B cell (primary cell): ENCODE measurements at regions not wholly inside any gene's neighbourhood (a gene's known extent, or its start where the extent isn't known, plus 50 kb on each side); places are given as distances from the start of the nearest gene placed in this dataset.

ENCODE experiments used
- ATAC-seq: fragments of 200-7000 bp; cut with Tn5 transposase; one replicate; pipeline ENCODE4 v1.10.0; 2021; ENCODE audit warnings: low read depth, mild to moderate bottlenecking, moderate number of reproducible peaks, moderate library complexity
- CTCF ChIA-PET: fragments of 350-600 bp; sonication (Branson Sonifier 250); formaldehyde crosslinking; loops from one replicate; lab custom pipeline; 2021; ENCODE audit warnings: antibody characterized with exemption, inconsistent platforms; lab: Charles Lee
- POLR2A ChIA-PET: fragments of 350-600 bp; sonication (Branson Sonifier 250); formaldehyde crosslinking; loops from one replicate; lab custom pipeline; 2021; ENCODE audit warnings: antibody characterized with exemption; lab: Charles Lee
- DNase-seq: peaks from one replicate; pipeline ENCODE4 v3.0.0; 2013
- H2AFZ ChIP-seq: 2 replicates; pipeline ENCODE4 v1.6.1; 2012; ENCODE audit warnings: mild to moderate bottlenecking, low read depth, low read length; ENCODE audit not compliant: insufficient read depth, poor library complexity, severe bottlenecking
- H3K27ac ChIP-seq, 2 donors: 1 replicate in 1 of 2; 2 replicates in 1 of 2; pipeline ENCODE4 v1.5.1; 2012 to 2013; ENCODE audit warnings: low read length in 2 of 2, mild to moderate bottlenecking in 2 of 2, moderate library complexity in 1 of 2
- H3K27me3 ChIP-seq, 4 experiments: fragments of 200-600 bp in 1 of 4; sonication (generic) in 1 of 4; replicated peaks in 1 of 4; 1 replicate in 2 of 4; 2 replicates in 2 of 4; pipeline versions ENCODE4 v1.6.1 to v1.7.0; 2013 to 2016; ENCODE audit warnings: low read length in 3 of 4, mild to moderate bottlenecking in 2 of 4, mixed read lengths in 1 of 4, moderate library complexity in 1 of 4; ENCODE audit not compliant: insufficient read depth in 4 of 4, control insufficient read depth in 3 of 4; ENCODE audit errors: control extremely low read depth in 1 of 4
- H3K36me3 ChIP-seq, 2 experiments: replicated peaks in 1 of 2; 1 replicate in 1 of 2; 2 replicates in 1 of 2; pipeline versions ENCODE4 v1.6.1 to v1.7.1; 2013; ENCODE audit warnings: low read length in 1 of 2; ENCODE audit not compliant: insufficient read depth in 2 of 2, control insufficient read depth in 1 of 2; ENCODE audit errors: control extremely low read depth in 1 of 2, extremely low read depth in 1 of 2
- H3K4me1 ChIP-seq, 2 donors: fragments of 200-600 bp in 1 of 2; sonication (generic) in 1 of 2; 1 replicate in 1 of 2; 2 replicates in 1 of 2; pipeline versions ENCODE4 v1.5.1 to v1.6.1; 2013 to 2017; ENCODE audit warnings: low read length in 2 of 2; ENCODE audit not compliant: control insufficient read depth in 2 of 2, insufficient read depth in 2 of 2
- H3K4me2 ChIP-seq: replicated peaks from 2 replicates; pipeline ENCODE3; 2012; ENCODE audit warnings: mild to moderate bottlenecking, low read depth, low read length; ENCODE audit not compliant: poor library complexity, severe bottlenecking
- H3K4me3 ChIP-seq, 5 experiments: fragments of 200-600 bp in 1 of 5; sonication (generic) in 1 of 5; 1 replicate in 3 of 5; 2 replicates in 2 of 5; pipeline versions ENCODE4 v1.5.1 to v1.7.0; 2011 to 2016; ENCODE audit warnings: low read length in 4 of 5, mild to moderate bottlenecking in 4 of 5, low read depth in 2 of 5, control low read depth in 1 of 5, moderate library complexity in 1 of 5; ENCODE audit not compliant: insufficient read depth in 1 of 5; ENCODE audit errors: control extremely low read depth in 1 of 5, extremely low read depth in 1 of 5
- H3K79me2 ChIP-seq: fragments of 200-600 bp; sonication (generic); one replicate; pipeline ENCODE4 v1.6.0; 2016; ENCODE audit warnings: low read length; ENCODE audit not compliant: control insufficient read depth, insufficient read depth
- H3K9ac ChIP-seq: fragments of 200-600 bp; sonication (generic); 2 replicates; pipeline ENCODE4 v1.6.1; 2017; ENCODE audit warnings: mild to moderate bottlenecking, low read length, moderate library complexity
- H3K9me3 ChIP-seq, 3 donors: one replicate each; pipeline versions ENCODE4 v1.6.1 to v1.7.1; 2013; ENCODE audit warnings: low read length in 2 of 3; ENCODE audit not compliant: control insufficient read depth in 2 of 3, insufficient read depth in 1 of 3; ENCODE audit errors: control extremely low read depth in 1 of 3
- H4K20me1 ChIP-seq: 2 replicates; pipeline ENCODE4 v1.6.0; 2012; ENCODE audit warnings: mild to moderate bottlenecking, low read length; ENCODE audit not compliant: insufficient read depth, control insufficient read depth, poor library complexity, severe bottlenecking
- H3K27ac Mint-ChIP-seq: one replicate; pipeline ENCODE4 v1.8.0; 2021; ENCODE audit warnings: mixed read lengths
- H3K27me3 Mint-ChIP-seq: one replicate; pipeline ENCODE4 v1.8.0; 2021; ENCODE audit warnings: mixed read lengths
- H3K4me1 Mint-ChIP-seq: one replicate; pipeline ENCODE4 v1.8.0; 2021; ENCODE audit warnings: mixed read lengths
- H3K4me3 Mint-ChIP-seq: one replicate; pipeline ENCODE4 v1.8.0; 2021; ENCODE audit warnings: mixed read lengths
- H3K9me3 Mint-ChIP-seq: one replicate; pipeline ENCODE4 v1.8.0; 2022; ENCODE audit warnings: mixed read lengths; ENCODE audit not compliant: insufficient read depth
- EZH2 ChIP-seq: IDR thresholded peaks from 2 replicates; pipeline ENCODE4 v1.6.1; 2012; ENCODE audit warnings: borderline replicate concordance, low read depth, mild to moderate bottlenecking, moderate library complexity, low read length; ENCODE audit not compliant: insufficient read depth, poor library complexity, severe bottlenecking
- WGBS: methylation state at CpG from one replicate; pipeline ENCODE4 v1.1.5; 2013; ENCODE audit warnings: missing lambda C conversion rate; ENCODE audit not compliant: insufficient coverage; 5-methylcytosine and 5-hydroxymethylcytosine counted together
- intact Hi-C: fragments of 100-400 bp; cut with micrococcal nuclease; formaldehyde crosslinking; loops from one replicate; pipeline ENCODE4 v1.10.0; 2022
- TF ChIP-seq, protein P1 (sequence below): fragments of 200-600 bp; IDR thresholded peaks from one replicate; pipeline ENCODE4 v1.8.0; 2022; ENCODE audit warnings: antibody characterized with exemption, mild to moderate bottlenecking

DNA sequence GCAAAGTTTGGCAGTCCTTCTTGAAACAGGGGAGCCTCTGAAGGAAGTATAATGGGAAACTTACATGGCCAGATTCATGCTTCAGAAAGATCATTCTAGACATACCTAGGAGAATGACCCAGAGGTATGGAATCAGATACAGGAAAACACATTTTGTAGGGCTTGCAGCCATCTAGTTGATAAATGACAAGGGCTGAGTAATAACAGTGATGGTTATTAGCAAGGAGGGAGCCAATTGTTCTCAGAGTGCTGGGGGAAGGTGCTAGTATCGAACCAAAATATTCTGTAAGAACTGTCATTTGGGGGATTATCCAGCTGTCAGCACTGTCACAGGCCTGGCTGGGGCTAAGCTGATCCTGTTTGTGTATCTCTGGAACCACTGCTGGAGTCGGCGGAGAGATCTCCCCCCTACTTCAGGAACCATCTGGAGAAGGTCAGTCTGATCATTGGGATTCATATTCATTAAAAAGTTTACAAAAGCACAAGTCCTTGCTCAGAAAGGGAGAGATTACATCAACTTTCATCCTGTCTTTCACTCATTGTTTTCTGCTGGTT is 113.8 kb upstream of the THSD7B start:
- Histone ChIP-seq H3K27ac (no peak overlapping the region), H3K9ac (no peak overlapping the region), H3K79me2 (no peaks in the 10 kb centered on the region), H3K4me2 (no peak overlapping the region), H3K27me3 (no peaks in the 10 kb centered on the region), H3K4me3 (no peak overlapping the region), H3K4me1 (no peaks in the 10 kb centered on the region), H2AFZ (no peak overlapping the region), H3K36me3 (no peaks in the 10 kb centered on the region), H4K20me1 (no peaks in the 10 kb centered on the region), H3K9me3 (no peaks in the 10 kb centered on the region)
- H3K4me1 Mint-ChIP-seq = no peaks in the 10 kb centered on the region
- no peaks in the 10 kb centered on the region for H3K9me3 Mint-ChIP-seq
- WGBS = 91% methylated on average over 1 of the region's 3 CpGs
- no peak overlapping the region for H3K4me3 Mint-ChIP-seq
- H3K27me3 Mint-ChIP-seq = peaks cover 21% of the 10 kb centered on the region
- intact Hi-C loops = no loop called here
- DNase-seq (no peak), ATAC-seq (no peak)
- TF ChIP-seq, protein P1, sequence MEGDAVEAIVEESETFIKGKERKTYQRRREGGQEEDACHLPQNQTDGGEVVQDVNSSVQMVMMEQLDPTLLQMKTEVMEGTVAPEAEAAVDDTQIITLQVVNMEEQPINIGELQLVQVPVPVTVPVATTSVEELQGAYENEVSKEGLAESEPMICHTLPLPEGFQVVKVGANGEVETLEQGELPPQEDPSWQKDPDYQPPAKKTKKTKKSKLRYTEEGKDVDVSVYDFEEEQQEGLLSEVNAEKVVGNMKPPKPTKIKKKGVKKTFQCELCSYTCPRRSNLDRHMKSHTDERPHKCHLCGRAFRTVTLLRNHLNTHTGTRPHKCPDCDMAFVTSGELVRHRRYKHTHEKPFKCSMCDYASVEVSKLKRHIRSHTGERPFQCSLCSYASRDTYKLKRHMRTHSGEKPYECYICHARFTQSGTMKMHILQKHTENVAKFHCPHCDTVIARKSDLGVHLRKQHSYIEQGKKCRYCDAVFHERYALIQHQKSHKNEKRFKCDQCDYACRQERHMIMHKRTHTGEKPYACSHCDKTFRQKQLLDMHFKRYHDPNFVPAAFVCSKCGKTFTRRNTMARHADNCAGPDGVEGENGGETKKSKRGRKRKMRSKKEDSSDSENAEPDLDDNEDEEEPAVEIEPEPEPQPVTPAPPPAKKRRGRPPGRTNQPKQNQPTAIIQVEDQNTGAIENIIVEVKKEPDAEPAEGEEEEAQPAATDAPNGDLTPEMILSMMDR = no peak
- no peak for TF ChIP-seq EZH2
- ChIA-PET CTCF (no interaction called here), POLR2A (no interaction called here)
- H3K27ac Mint-ChIP-seq = no peak overlapping the region

- no CpG with 5 or more reads among the region's 1 CpG for WGBS
- no peak for TF ChIP-seq EZH2
- TF ChIP-seq, protein P1 = no peak
- no peak overlapping the region for H3K4me3 Mint-ChIP-seq
- H3K27ac ChIP-seq = no peak overlapping the region
- H3K27me3 Mint-ChIP-seq = peaks cover 28% of the 10 kb centered on the region
- ATAC-seq (no peak), DNase-seq (no peak)
- H2AFZ ChIP-seq = no peak overlapping the region
- no peaks in the 10 kb centered on the region for H3K4me1 ChIP-seq
- no peaks in the 10 kb centered on the region for H3K36me3 ChIP-seq
- H3K4me1 Mint-ChIP-seq = no peaks in the 10 kb centered on the region
- no peaks in the 10 kb centered on the region for H3K79me2 ChIP-seq
- H3K9me3 Mint-ChIP-seq = no peaks in the 10 kb centered on the region
- ChIA-PET CTCF (no interaction called here), POLR2A (no interaction called here)
- H3K27me3 ChIP-seq = no peaks in the 10 kb centered on the region
- no peaks in the 10 kb centered on the region for H3K9me3 ChIP-seq
- H3K4me3 ChIP-seq = no peak overlapping the region
- intact Hi-C loops = no loop called here
- no peak overlapping the region for H3K9ac ChIP-seq
- H3K27ac Mint-ChIP-seq = no peak overlapping the region
- no peaks in the 10 kb centered on the region for H4K20me1 ChIP-seq
- no peak overlapping the region for H3K4me2 ChIP-seq
Measured at GRCh38 chr2:136647039-136647438, 118.3 kb upstream of the THSD7B start.
